Parathyroid adenoma (tissue), 2 donors: ENCODE measurements at regions not wholly inside any gene's neighbourhood (a gene's known extent, or its start where the extent isn't known, plus 50 kb on each side); places are given as distances from the start of the nearest gene placed in this dataset.

Experiments
- H2AFZ ChIP-seq: fragments of 300-600 bp; sonication (generic); one replicate; pipeline ENCODE4 v1.7.0; 2017; ENCODE audit warnings: antibody characterized with exemption, mild to moderate bottlenecking
- H3K27ac ChIP-seq: fragments of 300-600 bp; sonication (generic); one replicate; pipeline ENCODE4 v1.7.0; 2017
- H3K27me3 ChIP-seq: fragments of 300-600 bp; sonication (generic); one replicate; pipeline ENCODE4 v1.7.0; 2017; ENCODE audit warnings: low read length; ENCODE audit not compliant: control insufficient read depth, insufficient read depth
- H3K36me3 ChIP-seq: fragments of 300-600 bp; sonication (generic); one replicate; pipeline ENCODE4 v1.7.0; 2017; ENCODE audit warnings: low read length; ENCODE audit not compliant: control insufficient read depth, insufficient read depth
- H3K4me1 ChIP-seq: fragments of 300-600 bp; sonication (generic); one replicate; pipeline ENCODE4 v1.7.0; 2017; ENCODE audit warnings: control low read depth
- H3K4me2 ChIP-seq: fragments of 300-600 bp; sonication (generic); one replicate; pipeline ENCODE4 v1.7.0; 2017; ENCODE audit warnings: low read length
- H3K4me3 ChIP-seq: fragments of 300-600 bp; sonication (generic); one replicate; pipeline ENCODE4 v1.7.0; 2017; ENCODE audit warnings: low read depth, low read length
- H3K79me2 ChIP-seq: fragments of 300-600 bp; sonication (generic); one replicate; pipeline ENCODE4 v1.7.0; 2017; ENCODE audit warnings: control low read depth
- H3K9ac ChIP-seq: fragments of 300-600 bp; sonication (generic); one replicate; pipeline ENCODE4 v1.7.0; 2017; ENCODE audit warnings: mild to moderate bottlenecking
- H3K9me3 ChIP-seq: fragments of 300-600 bp; sonication (generic); one replicate; pipeline ENCODE4 v1.7.0; 2017; ENCODE audit warnings: low read length; ENCODE audit not compliant: control insufficient read depth
- TF ChIP-seq, protein P1 (sequence below): fragments of 300-600 bp; sonication (generic); IDR thresholded peaks from one replicate; pipeline ENCODE4 v1.7.0; 2017; ENCODE audit warnings: antibody characterized with exemption, mild to moderate bottlenecking
- donor health status: primary hyperparathyroidism.

DNA sequence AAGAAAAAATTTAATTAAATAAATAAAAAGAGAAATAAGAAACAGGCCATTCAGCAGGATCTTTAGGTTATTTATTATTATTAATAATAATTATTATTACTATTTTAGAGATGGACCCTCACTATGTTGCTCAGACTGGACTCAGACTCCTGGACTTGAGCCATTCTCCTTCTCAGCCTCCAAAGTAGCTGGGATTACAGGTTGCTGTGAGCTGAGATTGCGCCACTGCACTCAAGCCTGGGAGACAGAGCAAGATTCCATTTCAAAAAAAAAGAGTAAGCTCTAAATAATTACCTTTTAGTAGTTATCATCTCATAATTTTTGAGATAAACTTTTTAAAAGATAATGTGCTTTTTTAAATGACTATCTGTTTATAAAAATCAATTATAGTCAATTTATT is 1102.8 kb upstream of the GJE1 start:
- no peak overlapping the region for H3K4me2 ChIP-seq
- no peaks in the 10 kb centered on the region for H3K9me3 ChIP-seq
- no peak overlapping the region for H3K27ac ChIP-seq
- H3K79me2 ChIP-seq: no peaks in the 10 kb centered on the region
- TF ChIP-seq, protein P1, sequence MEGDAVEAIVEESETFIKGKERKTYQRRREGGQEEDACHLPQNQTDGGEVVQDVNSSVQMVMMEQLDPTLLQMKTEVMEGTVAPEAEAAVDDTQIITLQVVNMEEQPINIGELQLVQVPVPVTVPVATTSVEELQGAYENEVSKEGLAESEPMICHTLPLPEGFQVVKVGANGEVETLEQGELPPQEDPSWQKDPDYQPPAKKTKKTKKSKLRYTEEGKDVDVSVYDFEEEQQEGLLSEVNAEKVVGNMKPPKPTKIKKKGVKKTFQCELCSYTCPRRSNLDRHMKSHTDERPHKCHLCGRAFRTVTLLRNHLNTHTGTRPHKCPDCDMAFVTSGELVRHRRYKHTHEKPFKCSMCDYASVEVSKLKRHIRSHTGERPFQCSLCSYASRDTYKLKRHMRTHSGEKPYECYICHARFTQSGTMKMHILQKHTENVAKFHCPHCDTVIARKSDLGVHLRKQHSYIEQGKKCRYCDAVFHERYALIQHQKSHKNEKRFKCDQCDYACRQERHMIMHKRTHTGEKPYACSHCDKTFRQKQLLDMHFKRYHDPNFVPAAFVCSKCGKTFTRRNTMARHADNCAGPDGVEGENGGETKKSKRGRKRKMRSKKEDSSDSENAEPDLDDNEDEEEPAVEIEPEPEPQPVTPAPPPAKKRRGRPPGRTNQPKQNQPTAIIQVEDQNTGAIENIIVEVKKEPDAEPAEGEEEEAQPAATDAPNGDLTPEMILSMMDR: no peak
- no peaks in the 10 kb centered on the region for H3K27me3 ChIP-seq
- no peak overlapping the region for H3K9ac ChIP-seq
- no peaks in the 10 kb centered on the region for H3K36me3 ChIP-seq
- no peak overlapping the region for H3K4me3 ChIP-seq
- H2AFZ ChIP-seq: no peak overlapping the region
- H3K4me1 ChIP-seq: no peaks in the 10 kb centered on the region

DNA sequence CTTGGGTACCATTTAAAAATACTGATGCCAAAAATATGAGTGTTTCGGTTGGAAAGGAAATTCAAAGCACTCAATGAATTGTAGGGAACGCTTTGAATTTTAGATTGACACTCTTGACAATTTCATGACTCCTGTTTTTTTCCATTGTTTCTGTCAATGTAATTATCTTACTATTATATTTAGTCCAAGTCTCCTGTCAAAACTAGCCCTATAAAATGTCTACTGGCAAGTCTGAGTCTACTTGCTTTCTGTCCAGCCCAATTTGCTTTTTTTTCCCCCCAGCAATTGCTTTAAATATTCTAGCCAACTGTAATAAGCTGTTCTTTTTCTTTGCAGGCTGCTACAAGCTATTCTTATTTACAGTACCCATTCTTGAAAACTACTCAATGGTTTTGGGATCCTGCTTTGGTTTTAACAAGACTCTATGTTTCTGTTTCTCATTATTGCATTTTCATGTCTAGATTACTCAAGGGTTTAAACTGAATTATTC is 1103.9 kb upstream of the GJE1 start:
- TF ChIP-seq, protein P1: no peak
- Histone ChIP-seq H3K4me2 (no peak overlapping the region), H3K36me3 (no peaks in the 10 kb centered on the region), H3K4me1 (no peaks in the 10 kb centered on the region), H3K9ac (no peak overlapping the region), H3K4me3 (no peak overlapping the region), H2AFZ (no peak overlapping the region), H3K27ac (no peak overlapping the region), H3K27me3 (no peaks in the 10 kb centered on the region), H3K9me3 (no peaks in the 10 kb centered on the region), H3K79me2 (no peaks in the 10 kb centered on the region)

DNA sequence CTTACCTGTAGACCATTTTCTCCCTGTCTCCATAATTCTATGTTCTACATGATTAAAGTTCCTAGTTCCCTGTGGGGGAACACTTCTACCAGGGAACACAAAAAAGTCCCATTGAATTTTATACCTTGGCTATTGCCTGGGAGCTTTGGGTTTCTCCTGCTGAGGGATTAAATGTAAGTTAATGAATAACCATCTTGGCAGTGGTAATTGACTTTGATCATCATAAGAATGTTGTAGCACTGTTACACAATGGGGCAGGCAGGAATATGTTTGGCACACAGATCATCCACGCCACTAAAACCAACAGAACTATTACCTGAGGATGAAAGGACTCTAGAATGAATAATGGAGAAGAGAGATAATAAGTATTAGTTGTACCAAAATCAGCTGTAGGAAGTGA is 1106.2 kb upstream of the GJE1 start:
- H3K36me3 ChIP-seq: no peaks in the 10 kb centered on the region
- H3K27ac ChIP-seq: no peak overlapping the region
- H2AFZ ChIP-seq: no peak overlapping the region
- no peak overlapping the region for H3K4me2 ChIP-seq
- H3K4me3 ChIP-seq: no peak overlapping the region
- H3K27me3 ChIP-seq: no peaks in the 10 kb centered on the region
- TF ChIP-seq, protein P1: no peak
- no peak overlapping the region for H3K9ac ChIP-seq
- H3K4me1 ChIP-seq: no peaks in the 10 kb centered on the region
- H3K79me2 ChIP-seq: no peaks in the 10 kb centered on the region
- H3K9me3 ChIP-seq: peaks cover 2% of the 10 kb centered on the region

DNA sequence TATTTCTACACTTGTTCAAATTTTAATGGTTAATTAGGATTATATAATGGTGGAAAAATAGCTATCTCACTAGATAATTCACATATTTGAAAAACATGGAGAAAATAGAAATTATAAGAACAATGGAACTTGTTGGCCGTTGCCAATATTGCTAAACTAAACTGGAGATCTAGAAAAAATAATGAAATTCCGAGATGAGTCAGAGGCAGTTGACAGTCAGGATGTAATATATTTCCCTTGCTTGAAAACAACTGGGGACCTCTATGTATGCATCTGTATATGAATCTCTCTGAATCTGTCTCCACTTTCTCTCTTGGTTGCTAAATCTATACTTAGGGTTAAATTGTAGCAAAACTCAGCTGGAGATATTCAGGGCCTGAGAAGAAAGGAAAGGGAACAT is 1108.2 kb upstream of the GJE1 start:
- Histone ChIP-seq H3K4me3 (no peak overlapping the region), H3K79me2 (no peaks in the 10 kb centered on the region), H3K9me3 (peaks cover 2% of the 10 kb centered on the region), H3K27ac (no peak overlapping the region), H3K4me1 (no peaks in the 10 kb centered on the region), H2AFZ (no peak overlapping the region), H3K27me3 (no peaks in the 10 kb centered on the region), H3K36me3 (no peaks in the 10 kb centered on the region), H3K9ac (no peak overlapping the region), H3K4me2 (no peak overlapping the region)
- TF ChIP-seq, protein P1: no peak

DNA sequence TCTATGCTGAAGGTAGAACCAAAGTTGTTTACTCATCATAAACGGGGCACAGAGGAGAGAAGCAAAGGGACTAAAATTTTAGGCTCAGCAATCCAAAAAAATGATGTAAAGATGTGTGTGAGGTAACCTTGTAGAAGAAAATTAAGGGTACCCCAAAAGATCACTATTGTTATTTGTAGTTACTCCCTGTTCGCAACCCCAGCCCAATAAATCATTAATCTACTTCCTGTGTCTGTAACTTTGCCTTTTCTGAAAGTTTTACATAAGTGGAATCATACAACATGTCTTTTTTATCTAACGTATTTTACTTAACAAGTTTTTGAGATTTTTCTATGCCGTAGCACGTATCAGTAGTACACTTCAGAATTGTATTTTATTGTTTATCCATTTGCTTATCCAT is 1114.8 kb upstream of the GJE1 start:
- H3K27ac ChIP-seq: no peak overlapping the region
- H3K4me1 ChIP-seq: no peaks in the 10 kb centered on the region
- H3K36me3 ChIP-seq: no peaks in the 10 kb centered on the region
- TF ChIP-seq, protein P1: no peak
- H2AFZ ChIP-seq: no peak overlapping the region
- no peak overlapping the region for H3K4me3 ChIP-seq
- H3K4me2 ChIP-seq: no peak overlapping the region
- no peaks in the 10 kb centered on the region for H3K79me2 ChIP-seq
- peaks cover under 1% of the 10 kb centered on the region for H3K9me3 ChIP-seq
- no peaks in the 10 kb centered on the region for H3K27me3 ChIP-seq
- H3K9ac ChIP-seq: no peak overlapping the region
